ENCODE measurements at regions not wholly inside any gene's neighbourhood (a gene's known extent, or its start where the extent isn't known, plus 50 kb on each side); places are given as distances from the start of the nearest gene placed in this dataset.

- Histone ChIP-seq H4K20me1 (ENCODE audit: control insufficient read depth, insufficient read depth, low read length, poor library complexity, severe bottlenecking) (no peaks in the 10 kb centered on the region), H3K4me3 (ENCODE audit: control extremely low read depth in 1 of 5, extremely low read depth in 1 of 5, insufficient read depth in 1 of 5, low read depth in 2 of 5, low read length in 4 of 5) (no peak overlapping the region), H3K27me3 (replicated peaks in 1 of 4; ENCODE audit: control extremely low read depth in 1 of 4, control insufficient read depth in 3 of 4, insufficient read depth in 4 of 4, low read length in 3 of 4) (no peaks in the 10 kb centered on the region), H3K4me1 (ENCODE audit: control insufficient read depth in 2 of 2, insufficient read depth in 2 of 2, low read length in 2 of 2) (no peaks in the 10 kb centered on the region), H3K4me2 (replicated peaks; ENCODE audit: low read depth, low read length, poor library complexity, severe bottlenecking) (no peak overlapping the region), H3K27ac (ENCODE audit: low read length in 2 of 2) (no peak overlapping the region), H2AFZ (ENCODE audit: insufficient read depth, low read depth, low read length, poor library complexity, severe bottlenecking) (no peak overlapping the region), H3K9ac (ENCODE audit: low read length) (no peak overlapping the region), H3K9me3 (ENCODE audit: control extremely low read depth in 1 of 3, control insufficient read depth in 2 of 3, insufficient read depth in 1 of 3, low read length in 2 of 3) (no peaks in the 10 kb centered on the region), H3K79me2 (ENCODE audit: control insufficient read depth, insufficient read depth, low read length) (no peaks in the 10 kb centered on the region), H3K36me3 (replicated peaks in 1 of 2; ENCODE audit: control extremely low read depth in 1 of 2, control insufficient read depth in 1 of 2, extremely low read depth in 1 of 2, insufficient read depth in 2 of 2, low read length in 1 of 2) (no peaks in the 10 kb centered on the region)
- intact Hi-C loops (cut with micrococcal nuclease) = no loop called here
- Mint-ChIP-seq H3K4me3 (no peak overlapping the region), H3K27me3 (no peaks in the 10 kb centered on the region), H3K9me3 (ENCODE audit: insufficient read depth) (no peaks in the 10 kb centered on the region), H3K27ac (no peak overlapping the region), H3K4me1 (no peaks in the 10 kb centered on the region)
- CTCF ChIA-PET = no interaction called here
- ATAC-seq (ENCODE audit: low read depth) = no peak
- WGBS (ENCODE audit: insufficient coverage) = 78% methylated on average over 5 of the region's 6 CpGs
- POLR2A ChIA-PET = no interaction called here
- no peak for DNase-seq
- TF ChIP-seq EZH2 (IDR thresholded peaks at IDR 0.05; ENCODE audit: borderline replicate concordance, insufficient read depth, low read depth, low read length, poor library complexity, severe bottlenecking) = no peak
- no peak for TF ChIP-seq CTCF (IDR thresholded peaks at IDR 0.05)
Measured at GRCh38 chr2:126512026-126512425, 143.9 kb upstream of the GYPC start.

- POLR2A ChIA-PET = no interaction called here
- H3K4me1 Mint-ChIP-seq = no peaks in the 10 kb centered on the region
- CTCF ChIA-PET = no interaction called here
- Histone ChIP-seq H2AFZ (ENCODE audit: insufficient read depth, low read depth, low read length, poor library complexity, severe bottlenecking) (no peak overlapping the region), H3K4me3 (ENCODE audit: control extremely low read depth in 1 of 5, extremely low read depth in 1 of 5, insufficient read depth in 1 of 5, low read depth in 2 of 5, low read length in 4 of 5) (no peak overlapping the region), H3K79me2 (ENCODE audit: control insufficient read depth, insufficient read depth, low read length) (no peaks in the 10 kb centered on the region), H3K4me2 (replicated peaks; ENCODE audit: low read depth, low read length, poor library complexity, severe bottlenecking) (no peak overlapping the region), H4K20me1 (ENCODE audit: control insufficient read depth, insufficient read depth, low read length, poor library complexity, severe bottlenecking) (no peaks in the 10 kb centered on the region), H3K4me1 (ENCODE audit: control insufficient read depth in 2 of 2, insufficient read depth in 2 of 2, low read length in 2 of 2) (no peaks in the 10 kb centered on the region), H3K27ac (ENCODE audit: low read length in 2 of 2) (no peak overlapping the region), H3K27me3 (replicated peaks in 1 of 4; ENCODE audit: control extremely low read depth in 1 of 4, control insufficient read depth in 3 of 4, insufficient read depth in 4 of 4, low read length in 3 of 4) (no peaks in the 10 kb centered on the region), H3K9me3 (ENCODE audit: control extremely low read depth in 1 of 3, control insufficient read depth in 2 of 3, insufficient read depth in 1 of 3, low read length in 2 of 3) (no peaks in the 10 kb centered on the region), H3K9ac (ENCODE audit: low read length) (no peak overlapping the region), H3K36me3 (replicated peaks in 1 of 2; ENCODE audit: control extremely low read depth in 1 of 2, control insufficient read depth in 1 of 2, extremely low read depth in 1 of 2, insufficient read depth in 2 of 2, low read length in 1 of 2) (no peaks in the 10 kb centered on the region)
- H3K4me3 Mint-ChIP-seq = no peak overlapping the region
- DNase-seq (no peak), ATAC-seq (ENCODE audit: low read depth) (no peak)
- 88% methylated on average over 1 of the region's 4 CpGs for WGBS (ENCODE audit: insufficient coverage)
- H3K27ac Mint-ChIP-seq = no peak overlapping the region
- TF ChIP-seq CTCF (IDR thresholded peaks at IDR 0.05) (no peak), EZH2 (IDR thresholded peaks at IDR 0.05; ENCODE audit: borderline replicate concordance, insufficient read depth, low read depth, low read length, poor library complexity, severe bottlenecking) (no peak)
- peaks cover 3% of the 10 kb centered on the region for H3K27me3 Mint-ChIP-seq
- no peaks in the 10 kb centered on the region for H3K9me3 Mint-ChIP-seq (ENCODE audit: insufficient read depth)
- intact Hi-C loops (cut with micrococcal nuclease) = no loop called here
Measured at GRCh38 chr2:126513033-126513432, 142.9 kb upstream of the GYPC start.
